ENCODE measurements at regions not wholly inside any gene's neighbourhood (a gene's known extent, or its start where the extent isn't known, plus 50 kb on each side); places are given as distances from the start of the nearest gene placed in this dataset.

GRCh38 chr4:15186806-15187205 is 184.5 kb downstream of the CPEB2 start:
- TF ChIP-seq CTCF (conservative IDR thresholded peaks at IDR 0.05; ENCODE audit: low read depth, low read length) (no peak), EZH2 (IDR thresholded peaks at IDR 0.05; ENCODE audit: borderline replicate concordance, low read depth, low read length, poor library complexity, severe bottlenecking) (no peak)

Data from A673 (cell line).